ENCODE measurements at regions not wholly inside any gene's neighbourhood (a gene's known extent, or its start where the extent isn't known, plus 50 kb on each side); places are given as distances from the start of the nearest gene placed in this dataset.

GRCh38 chr5:3350781-3351180 lies 244.9 kb upstream of the IRX1 start:
- no peak overlapping the region for H3K27ac ChIP-seq (ENCODE audit: low read depth in 2 of 2, low read length in 1 of 2)
- no peaks in the 10 kb centered on the region for H3F3A ChIP-seq (replicated peaks; ENCODE audit: insufficient read depth)
- no peak overlapping the region for H3K4me2 ChIP-seq
- CTCF ChIA-PET: no interaction called here
- no peaks in the 10 kb centered on the region for H3K79me2 ChIP-seq (ENCODE audit: insufficient read depth)
- peaks cover 5% of the 10 kb centered on the region; the same call in 1 of the 2 replicates for H3K27me3 ChIP-seq (ENCODE audit: insufficient read depth)
- TF ChIP-seq CHD2 (IDR thresholded peaks at IDR 0.05; ENCODE audit: low read length, partially characterized antibody) (no peak), MEF2A (IDR thresholded peaks at IDR 0.05; ENCODE audit: borderline replicate concordance, low read depth) (no peak), IRF3 (IDR thresholded peaks at IDR 0.05; ENCODE audit: low read depth, low read length) (no peak), FOSL2 (IDR thresholded peaks at IDR 0.05; ENCODE audit: borderline replicate concordance, low read depth) (no peak), NRF1 (IDR thresholded peaks at IDR 0.05; ENCODE audit: low read depth, low read length) (no peak), POLR2AphosphoS5 (IDR thresholded peaks at IDR 0.05; ENCODE audit: low read depth, low read length) (no peak), USF2 (IDR thresholded peaks at IDR 0.05; ENCODE audit: borderline replicate concordance, low read depth, low read length) (no peak), GATA2 (CRISPR knock-in tag; IDR thresholded peaks at IDR 0.05) (no peak)
- no peaks in the 10 kb centered on the region for H3K9me2 ChIP-seq
- DNase-seq: no peak
- H3K4me3 ChIP-seq (ENCODE audit: low read depth in 2 of 2, low read length in 1 of 2): no peak overlapping the region
- POLR2A ChIA-PET: no interaction called here
- H3K4me1 ChIP-seq (ENCODE audit: control insufficient read depth in 1 of 2, insufficient read depth in 2 of 2, low read depth in 1 of 2, low read length in 1 of 2): no peaks in the 10 kb centered on the region
- H2AFZ ChIP-seq (ENCODE audit: low read depth): no peak overlapping the region
- H3K9me3 ChIP-seq: no peaks in the 10 kb centered on the region
- no peaks in the 10 kb centered on the region for H3K36me3 ChIP-seq (replicated peaks in 1 of 2; ENCODE audit: control insufficient read depth in 1 of 2, insufficient read depth in 2 of 2, low read length in 1 of 2)
- H3K9ac ChIP-seq: no peak overlapping the region
- 1% methylated on average over 4 of the region's 5 CpGs for WGBS (ENCODE audit: low lambda C conversion rate)
- H4K20me1 ChIP-seq (ENCODE audit: insufficient read depth): no peaks in the 10 kb centered on the region

- Histone ChIP-seq H3K36me3 (replicated peaks in 1 of 2; ENCODE audit: control insufficient read depth in 1 of 2, insufficient read depth in 2 of 2, low read length in 1 of 2) (no peaks in the 10 kb centered on the region), H3K4me2 (no peak overlapping the region), H4K20me1 (ENCODE audit: insufficient read depth) (no peaks in the 10 kb centered on the region), H3K9me2 (no peaks in the 10 kb centered on the region), H3K4me1 (ENCODE audit: control insufficient read depth in 1 of 2, insufficient read depth in 2 of 2, low read depth in 1 of 2, low read length in 1 of 2) (no peaks in the 10 kb centered on the region), H3K9me3 (no peaks in the 10 kb centered on the region), H3K27ac (ENCODE audit: low read depth in 2 of 2, low read length in 1 of 2) (no peak overlapping the region), H3F3A (replicated peaks; ENCODE audit: insufficient read depth) (no peaks in the 10 kb centered on the region), H3K9ac (no peak overlapping the region), H3K79me2 (ENCODE audit: insufficient read depth) (no peaks in the 10 kb centered on the region), H3K4me3 (ENCODE audit: low read depth in 2 of 2, low read length in 1 of 2) (no peak overlapping the region), H3K27me3 (ENCODE audit: insufficient read depth) (no peaks in the 10 kb centered on the region; the same call in 1 of the 2 replicates), H2AFZ (ENCODE audit: low read depth) (no peak overlapping the region)
- WGBS (ENCODE audit: low lambda C conversion rate): 21% methylated on average over 10 of the region's 10 CpGs
- no peak for DNase-seq
- POLR2A ChIA-PET: no interaction called here
- CTCF ChIA-PET: no interaction called here
- TF ChIP-seq FOSL2 (IDR thresholded peaks at IDR 0.05; ENCODE audit: borderline replicate concordance, low read depth): no peak
- TF ChIP-seq FOXJ3 (CRISPR knock-in tag; IDR thresholded peaks at IDR 0.05): no peak
- no peak for TF ChIP-seq EP300 (IDR thresholded peaks at IDR 0.05; ENCODE audit: borderline replicate concordance in 1 of 2, low read depth in 1 of 2, low read length in 1 of 2)
- no peak for TF ChIP-seq SIN3A (IDR thresholded peaks at IDR 0.05; ENCODE audit: borderline replicate concordance, low read depth, low read length)
- TF ChIP-seq POLR2AphosphoS5 (IDR thresholded peaks at IDR 0.05; ENCODE audit: low read depth, low read length): no peak
- no peak for TF ChIP-seq JUND (IDR thresholded peaks at IDR 0.05)
- TF ChIP-seq RCOR1 (IDR thresholded peaks at IDR 0.05; ENCODE audit: low read length): no peak
- no peak for TF ChIP-seq USF2 (IDR thresholded peaks at IDR 0.05; ENCODE audit: borderline replicate concordance, low read depth, low read length)
- no peak for TF ChIP-seq PBX3 (IDR thresholded peaks at IDR 0.05)
- no peak for TF ChIP-seq TAF1 (IDR thresholded peaks at IDR 0.05; ENCODE audit: borderline replicate concordance, low read depth, low read length)
Observed at GRCh38 chr5:3349704-3350565, 245.7 kb upstream of the IRX1 start.
